ENCODE measurements at regions not wholly inside any gene's neighbourhood (a gene's known extent, or its start where the extent isn't known, plus 50 kb on each side); places are given as distances from the start of the nearest gene placed in this dataset.

DNA sequence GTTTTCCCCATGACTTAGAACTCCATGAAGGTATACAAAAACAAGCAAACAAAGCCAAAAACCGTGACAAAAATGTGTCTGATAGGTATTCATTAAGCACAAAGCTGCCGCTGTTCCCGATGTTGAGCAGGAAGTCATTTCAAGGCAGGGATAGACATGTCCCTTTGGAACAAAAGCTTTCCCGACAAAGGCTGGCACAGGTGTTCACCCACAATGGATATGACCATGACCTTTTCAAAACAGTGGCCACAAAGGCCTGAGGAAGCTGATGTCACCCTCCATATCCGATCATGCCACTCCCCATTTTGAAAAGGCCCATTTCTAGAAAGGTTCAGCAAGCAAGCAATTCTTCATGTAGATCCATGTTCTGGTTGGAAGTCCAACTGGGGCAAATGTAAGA is 279.1 kb downstream of the BTG1 start:
- DNase-seq (ENCODE audit: low read depth): no peak
- no peaks in the 10 kb centered on the region for H3K79me2 ChIP-seq (ENCODE audit: insufficient read depth, low read length)
- no peaks in the 10 kb centered on the region for H3K27me3 ChIP-seq (ENCODE audit: insufficient read depth, low read length)
- Mint-ChIP-seq H3K4me3 (ENCODE audit: unreplicated experiment) (no peak overlapping the region), H3K4me1 (ENCODE audit: low read depth, unreplicated experiment) (no peaks in the 10 kb centered on the region), H3K27ac (ENCODE audit: unreplicated experiment) (no peak overlapping the region), H3K27me3 (ENCODE audit: low read depth, unreplicated experiment) (peaks cover 4% of the 10 kb centered on the region), H3K9me3 (ENCODE audit: unreplicated experiment) (peaks cover 9% of the 10 kb centered on the region), H3K36me3 (ENCODE audit: low read depth, unreplicated experiment) (no peaks in the 10 kb centered on the region)
- no peak overlapping the region for H2AFZ ChIP-seq (ENCODE audit: low read depth, low read length)
- no peak overlapping the region for H3K4me2 ChIP-seq (ENCODE audit: low read length)
- TF ChIP-seq EZH2 (IDR thresholded peaks at IDR 0.05; ENCODE audit: insufficient read depth, low read length) (no peak), CTCF (IDR thresholded peaks at IDR 0.05; ENCODE audit: insufficient read depth, low read depth, low read length) (no peak)
- no peaks in the 10 kb centered on the region for H3K36me3 ChIP-seq (ENCODE audit: insufficient read depth, low read length)
- no peak overlapping the region for H3K4me3 ChIP-seq (ENCODE audit: insufficient read depth, low read depth, low read length)
- no peak for FAIRE-seq
- H4K20me1 ChIP-seq (ENCODE audit: insufficient read depth, low read length): no peaks in the 10 kb centered on the region
- no peak overlapping the region for H3K27ac ChIP-seq (ENCODE audit: low read depth, low read length)
- H3K9me3 ChIP-seq (ENCODE audit: insufficient read depth, low read depth, low read length): no peaks in the 10 kb centered on the region
- no peak overlapping the region for H3K9ac ChIP-seq (ENCODE audit: low read length)
- no peaks in the 10 kb centered on the region for H3K4me1 ChIP-seq (ENCODE audit: insufficient read depth, low read length)

DNA sequence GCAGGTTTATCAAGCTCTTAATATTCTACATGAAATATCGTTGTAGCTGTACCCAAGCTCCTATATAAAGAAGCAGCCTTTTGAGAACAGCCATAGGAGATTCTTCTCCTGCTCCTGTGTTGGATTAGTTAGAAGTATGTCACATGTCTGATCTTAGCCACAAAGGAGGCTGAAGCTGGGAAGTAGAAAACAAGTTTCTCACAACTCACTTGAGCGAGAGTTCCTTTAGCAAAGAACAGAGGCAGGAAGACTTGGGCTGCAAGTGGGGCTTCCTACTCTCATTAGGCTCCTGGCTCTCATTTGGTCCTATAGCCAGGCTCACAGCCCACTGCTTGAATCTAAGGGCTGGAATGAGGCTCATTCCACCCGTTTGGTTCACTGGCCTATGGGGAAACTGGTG is 281.9 kb downstream of the BTG1 start:
- peaks cover 9% of the 10 kb centered on the region for H3K9me3 Mint-ChIP-seq (ENCODE audit: unreplicated experiment)
- Histone ChIP-seq H3K27ac (ENCODE audit: low read depth, low read length) (no peak overlapping the region), H3K36me3 (ENCODE audit: insufficient read depth, low read length) (no peaks in the 10 kb centered on the region), H3K79me2 (ENCODE audit: insufficient read depth, low read length) (no peaks in the 10 kb centered on the region), H3K4me1 (ENCODE audit: insufficient read depth, low read length) (no peaks in the 10 kb centered on the region), H3K4me2 (ENCODE audit: low read length) (no peak overlapping the region), H3K9me3 (ENCODE audit: insufficient read depth, low read depth, low read length) (no peaks in the 10 kb centered on the region), H4K20me1 (ENCODE audit: insufficient read depth, low read length) (no peaks in the 10 kb centered on the region), H2AFZ (ENCODE audit: low read depth, low read length) (no peak overlapping the region), H3K9ac (ENCODE audit: low read length) (no peak overlapping the region), H3K27me3 (ENCODE audit: insufficient read depth, low read length) (no peaks in the 10 kb centered on the region), H3K4me3 (ENCODE audit: insufficient read depth, low read depth, low read length) (no peak overlapping the region)
- H3K4me1 Mint-ChIP-seq (ENCODE audit: low read depth, unreplicated experiment): no peaks in the 10 kb centered on the region
- no peak for FAIRE-seq
- DNase-seq (ENCODE audit: low read depth): no peak
- H3K36me3 Mint-ChIP-seq (ENCODE audit: low read depth, unreplicated experiment): no peaks in the 10 kb centered on the region
- no peak for TF ChIP-seq CTCF (IDR thresholded peaks at IDR 0.05; ENCODE audit: insufficient read depth, low read depth, low read length)
- no peak overlapping the region for H3K27ac Mint-ChIP-seq (ENCODE audit: unreplicated experiment)
- H3K27me3 Mint-ChIP-seq (ENCODE audit: low read depth, unreplicated experiment): peaks cover 4% of the 10 kb centered on the region
- H3K4me3 Mint-ChIP-seq (ENCODE audit: unreplicated experiment): no peak overlapping the region

DNA sequence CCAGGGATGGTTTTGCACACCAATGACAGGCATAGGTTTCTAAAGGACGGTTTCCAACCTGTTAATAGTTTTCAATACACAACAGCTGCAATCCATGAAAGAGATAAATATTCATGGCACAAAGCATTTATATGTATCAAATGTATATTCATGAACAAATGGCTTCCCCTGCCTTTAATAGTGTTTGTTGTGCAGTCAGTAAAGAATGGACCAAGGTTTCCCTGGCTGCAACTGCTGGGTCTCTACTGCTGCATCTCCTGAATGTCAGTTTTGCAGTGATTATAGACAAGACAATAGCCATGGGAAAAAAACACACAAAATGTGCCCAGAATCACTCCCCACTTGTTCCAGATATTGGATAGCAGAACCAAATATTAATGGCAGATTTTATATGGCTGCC is 284.1 kb downstream of the BTG1 start:
- H3K27ac Mint-ChIP-seq (ENCODE audit: unreplicated experiment): no peak overlapping the region
- DNase-seq (ENCODE audit: low read depth): no peak
- FAIRE-seq: no peak
- TF ChIP-seq CTCF (IDR thresholded peaks at IDR 0.05; ENCODE audit: insufficient read depth, low read depth, low read length) (no peak), EZH2 (IDR thresholded peaks at IDR 0.05; ENCODE audit: insufficient read depth, low read length) (no peak)
- peaks cover 4% of the 10 kb centered on the region for H3K27me3 Mint-ChIP-seq (ENCODE audit: low read depth, unreplicated experiment)
- Histone ChIP-seq H4K20me1 (ENCODE audit: insufficient read depth, low read length) (no peaks in the 10 kb centered on the region), H3K27me3 (ENCODE audit: insufficient read depth, low read length) (no peaks in the 10 kb centered on the region), H3K36me3 (ENCODE audit: insufficient read depth, low read length) (no peaks in the 10 kb centered on the region), H3K4me1 (ENCODE audit: insufficient read depth, low read length) (no peaks in the 10 kb centered on the region), H2AFZ (ENCODE audit: low read depth, low read length) (no peak overlapping the region), H3K9me3 (ENCODE audit: insufficient read depth, low read depth, low read length) (no peaks in the 10 kb centered on the region), H3K4me3 (ENCODE audit: insufficient read depth, low read depth, low read length) (no peak overlapping the region), H3K4me2 (ENCODE audit: low read length) (no peak overlapping the region), H3K27ac (ENCODE audit: low read depth, low read length) (no peak overlapping the region), H3K9ac (ENCODE audit: low read length) (no peak overlapping the region), H3K79me2 (ENCODE audit: insufficient read depth, low read length) (no peaks in the 10 kb centered on the region)
- H3K36me3 Mint-ChIP-seq (ENCODE audit: low read depth, unreplicated experiment): no peaks in the 10 kb centered on the region
- peaks cover 9% of the 10 kb centered on the region for H3K9me3 Mint-ChIP-seq (ENCODE audit: unreplicated experiment)
- H3K4me3 Mint-ChIP-seq (ENCODE audit: unreplicated experiment): no peak overlapping the region
- no peaks in the 10 kb centered on the region for H3K4me1 Mint-ChIP-seq (ENCODE audit: low read depth, unreplicated experiment)
